ENCODE measurements at regions not wholly inside any gene's neighbourhood (a gene's known extent, or its start where the extent isn't known, plus 50 kb on each side); places are given as distances from the start of the nearest gene placed in this dataset.
"Not testable (repeated sequence)": the region's sequence is repeated elsewhere in the genome, so short reads cannot be mapped to it uniquely, and the experiment has no call there.

- in situ Hi-C loops (cut with HindIII; ENCODE audit: low sequenced_read_pairs), result no loop called here
Observed at GRCh38 chr21:35311985-35312384, 262.9 kb upstream of the RUNX1 start.

DNA sequence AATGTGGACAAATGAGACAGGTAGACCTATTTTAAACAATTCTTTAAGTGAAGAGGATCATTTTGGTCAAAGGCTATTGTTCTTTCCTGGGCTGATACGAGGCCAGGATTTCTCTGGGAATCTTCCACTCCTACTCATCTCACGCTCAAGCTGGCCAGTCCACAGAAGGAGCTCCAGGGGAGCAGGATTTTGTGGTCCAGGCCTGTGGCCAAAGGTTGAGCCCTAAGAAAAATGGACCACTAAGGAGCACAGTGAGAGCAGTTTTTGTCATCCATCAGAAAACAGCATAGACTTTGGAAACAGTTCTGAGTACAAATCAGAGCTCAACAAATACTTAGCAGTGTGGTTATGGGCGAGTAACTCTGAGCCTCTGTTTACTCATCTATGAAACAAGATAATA lies 260.2 kb upstream of the RUNX1 start:
- in situ Hi-C loops (cut with HindIII; ENCODE audit: low sequenced_read_pairs), result no loop called here

- in situ Hi-C loops (cut with HindIII; ENCODE audit: low sequenced_read_pairs), result no loop called here
Observed at GRCh38 chr21:35303085-35303484, 254.0 kb upstream of the RUNX1 start.

DNA sequence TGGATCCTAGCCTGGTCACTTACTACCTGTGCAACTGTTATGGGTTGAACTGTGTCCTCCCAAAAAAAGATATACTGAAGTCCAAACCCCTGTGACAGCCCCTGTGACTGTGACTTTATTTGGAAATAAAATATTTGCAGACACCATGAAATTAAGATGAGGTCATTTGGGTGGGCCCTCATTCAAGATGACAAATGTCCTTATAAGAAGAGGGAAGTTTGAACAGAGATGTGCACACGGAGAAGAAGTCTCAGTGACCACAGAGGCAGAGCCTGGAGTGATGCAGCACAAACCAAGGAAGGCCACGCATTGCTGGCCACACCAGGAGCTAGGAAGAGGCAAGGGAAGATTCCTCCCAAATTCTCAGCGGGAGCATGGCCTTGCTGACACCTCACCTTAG lies 249.7 kb upstream of the RUNX1 start:
- in situ Hi-C loops (cut with HindIII; ENCODE audit: low sequenced_read_pairs), result loop anchor here (10.0 kb wide), 1 partner anchor 206 kb away; no protein-coding TSS in a partner anchor

DNA sequence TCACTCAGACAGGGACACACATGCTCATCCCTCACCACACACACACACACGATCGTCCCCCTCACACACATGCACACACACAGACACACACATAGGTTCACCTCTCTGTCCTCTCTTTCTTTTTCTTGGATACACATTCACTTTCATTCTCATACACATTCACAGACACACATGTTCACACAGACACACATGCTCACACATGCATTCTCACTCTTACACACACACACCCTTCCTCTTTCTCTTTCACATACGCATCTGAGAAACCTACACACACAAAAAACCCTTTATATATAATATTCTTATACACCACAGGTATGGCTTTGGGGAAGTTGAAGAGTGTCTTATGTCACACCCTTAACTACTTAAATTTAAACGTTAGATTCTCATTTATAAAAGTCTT lies 248.6 kb upstream of the RUNX1 start:
- in situ Hi-C loops (cut with HindIII; ENCODE audit: low sequenced_read_pairs), result loop anchor here (10.0 kb wide), 1 partner anchor 207 kb away; no protein-coding TSS in a partner anchor

DNA sequence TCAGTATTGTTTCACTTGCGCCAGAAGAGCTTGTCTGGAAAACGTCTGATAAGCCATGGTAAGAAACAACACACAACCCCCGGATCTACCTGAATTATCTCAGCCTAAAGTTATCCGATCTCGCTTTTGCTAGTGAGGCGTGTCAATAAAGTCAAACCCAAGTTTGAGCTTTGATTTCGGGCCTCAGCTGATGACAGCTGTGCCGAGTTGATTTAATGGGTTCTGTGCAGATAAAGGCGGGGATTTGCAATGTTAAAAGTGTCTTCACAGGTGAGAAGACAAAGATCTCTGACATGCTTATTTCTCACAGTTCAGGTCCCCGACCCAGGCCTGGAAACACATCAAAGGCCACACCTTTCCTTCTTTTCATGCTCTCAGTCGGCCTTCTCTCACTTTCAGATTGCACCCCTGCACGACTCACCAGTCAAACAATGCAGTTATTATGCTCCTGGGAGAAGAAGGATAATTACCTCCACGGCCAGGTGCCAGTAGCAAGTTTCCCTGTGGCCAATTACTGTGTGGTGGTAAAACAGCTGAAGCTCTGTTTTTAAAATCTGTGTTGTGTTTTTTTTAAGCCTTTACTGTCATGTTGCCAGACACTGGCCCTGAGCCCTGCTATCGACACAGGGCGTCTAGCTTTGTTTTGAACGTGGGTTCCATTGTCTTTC lies 245.3 kb upstream of the RUNX1 start:
- in situ Hi-C loops (cut with HindIII; ENCODE audit: low sequenced_read_pairs), result loop anchor here (10.0 kb wide), 1 partner anchor 210 kb away; no protein-coding TSS in a partner anchor

DNA sequence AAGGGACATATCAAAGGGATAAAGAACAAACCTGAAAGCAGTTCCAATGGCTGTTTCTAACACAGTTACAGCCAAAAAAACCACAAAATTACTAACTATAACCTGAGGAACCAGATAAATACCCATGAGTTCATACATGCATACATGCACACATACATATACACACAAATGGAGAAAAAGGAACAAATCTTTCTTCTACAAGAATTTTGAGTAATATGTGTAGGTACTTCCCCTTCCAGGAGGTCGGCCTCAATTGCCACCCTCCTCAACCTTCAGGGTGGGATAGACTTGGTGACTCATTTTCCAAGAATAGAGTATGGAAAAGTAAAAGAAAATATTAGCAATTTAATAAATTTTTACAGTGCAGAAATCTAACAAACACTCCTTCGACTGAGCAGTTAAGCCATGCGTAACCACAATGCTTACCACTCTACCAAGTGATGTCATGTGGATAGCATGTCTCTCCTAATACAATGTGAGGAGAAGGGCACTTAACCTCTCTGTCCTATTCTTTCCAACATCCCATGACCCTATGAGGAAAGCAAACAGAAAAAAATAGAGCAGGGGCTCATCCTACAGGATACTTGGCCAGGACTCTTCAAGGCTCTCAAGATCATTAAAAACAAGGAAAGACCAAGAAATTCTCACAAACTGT lies 243.0 kb upstream of the RUNX1 start:
- in situ Hi-C loops (cut with HindIII; ENCODE audit: low sequenced_read_pairs), result loop anchor here (10.0 kb wide), 1 partner anchor 213 kb away; no protein-coding TSS in a partner anchor

GRCh38 chr21:35291034-35291433 lies 241.9 kb upstream of the RUNX1 start:
- in situ Hi-C loops (cut with HindIII; ENCODE audit: low sequenced_read_pairs), result loop anchor here (10.0 kb wide), 1 partner anchor 214 kb away; no protein-coding TSS in a partner anchor

DNA sequence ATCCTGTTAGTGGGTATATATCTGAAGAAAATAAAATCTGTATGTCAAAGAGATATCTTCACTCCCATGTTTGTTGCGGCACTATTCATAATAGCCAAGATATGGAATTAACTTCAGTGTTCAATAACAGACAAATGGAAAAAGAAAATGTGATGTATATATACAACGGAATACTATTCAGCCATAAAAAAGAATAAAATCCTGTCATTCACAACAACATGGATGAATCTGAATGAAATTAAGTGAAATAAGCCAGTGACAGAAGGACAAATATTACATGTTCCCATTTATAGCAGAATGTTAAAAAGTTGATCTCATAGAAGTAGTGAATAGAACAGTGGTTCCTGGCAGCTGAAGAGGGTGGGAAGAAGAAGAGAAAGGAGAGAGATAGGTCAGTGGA lies 239.1 kb upstream of the RUNX1 start:
- in situ Hi-C loops (cut with HindIII; ENCODE audit: low sequenced_read_pairs), result no loop called here

GRCh38 chr21:35284199-35284598 lies 235.1 kb upstream of the RUNX1 start:
- in situ Hi-C loops (cut with HindIII; ENCODE audit: low sequenced_read_pairs), result no loop called here

DNA sequence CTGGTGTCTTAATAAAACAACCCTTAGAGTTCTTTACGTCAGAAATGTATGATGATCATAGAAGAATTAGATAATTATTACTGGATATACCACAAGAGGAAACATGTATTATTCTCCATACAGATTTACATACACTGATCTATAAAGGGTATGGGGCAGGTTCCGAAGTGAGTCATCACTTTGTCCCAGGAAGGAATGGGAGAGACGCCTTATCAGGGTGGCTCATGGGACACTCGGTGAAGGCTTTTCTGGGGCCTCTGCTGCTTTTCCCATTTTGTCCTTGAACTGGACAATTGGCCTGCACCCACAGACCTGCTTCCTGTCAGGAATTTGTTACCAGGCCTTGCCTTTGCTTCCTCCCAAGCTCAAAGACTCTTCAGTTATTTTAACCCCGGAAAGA lies 233.8 kb upstream of the RUNX1 start:
- in situ Hi-C loops (cut with HindIII; ENCODE audit: low sequenced_read_pairs), result no loop called here

- in situ Hi-C loops (cut with HindIII; ENCODE audit: low sequenced_read_pairs), result no loop called here
Observed at GRCh38 chr21:35281956-35282355, 232.9 kb upstream of the RUNX1 start.

GRCh38 chr21:35280231-35280630 lies 231.1 kb upstream of the RUNX1 start:
- in situ Hi-C loops (cut with HindIII; ENCODE audit: low sequenced_read_pairs), result no loop called here

DNA sequence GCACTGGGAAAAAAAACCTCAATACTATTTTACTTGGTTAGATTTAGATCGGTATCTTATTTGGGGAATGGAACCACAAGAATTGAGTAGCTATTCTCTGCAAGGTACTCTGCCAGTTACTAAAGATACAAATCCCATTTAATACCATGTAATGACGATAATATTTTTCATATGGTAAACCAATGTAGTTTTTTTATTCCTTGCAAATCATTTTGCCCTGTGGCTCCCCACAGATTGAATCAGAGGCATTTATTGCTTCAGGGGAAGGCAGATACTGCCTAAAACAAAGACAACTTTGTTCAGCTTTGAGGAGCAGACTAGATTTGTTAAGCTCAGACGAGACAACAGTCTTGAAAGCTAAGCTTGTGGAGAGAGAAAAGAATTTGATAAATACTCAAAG lies 226.7 kb upstream of the RUNX1 start:
- in situ Hi-C loops (cut with HindIII; ENCODE audit: low sequenced_read_pairs), result no loop called here

DNA sequence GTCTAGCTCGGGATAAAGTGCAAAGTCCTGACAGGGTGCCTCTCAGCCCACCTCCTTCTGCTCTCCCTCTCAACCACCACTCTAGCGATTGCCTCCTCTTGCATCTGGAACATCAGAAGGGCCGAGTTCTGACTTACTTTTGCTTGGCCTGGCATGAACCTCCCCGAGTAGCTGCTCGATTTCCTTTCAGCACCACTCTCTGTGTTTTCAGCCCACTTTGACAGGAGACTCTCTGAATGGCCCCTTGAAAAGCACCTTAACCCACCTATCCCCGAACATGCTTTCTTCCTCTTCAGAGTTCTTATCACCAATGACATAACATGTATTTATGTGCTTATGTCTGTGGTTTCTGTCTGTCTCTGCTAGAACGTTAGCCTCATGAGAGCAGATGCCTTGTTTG lies 225.8 kb upstream of the RUNX1 start:
- in situ Hi-C loops (cut with HindIII; ENCODE audit: low sequenced_read_pairs), result no loop called here

GRCh38 chr21:35274090-35274489 lies 225.0 kb upstream of the RUNX1 start:
- in situ Hi-C loops (cut with HindIII; ENCODE audit: low sequenced_read_pairs), result no loop called here

GRCh38 chr21:35273333-35273732 lies 224.2 kb upstream of the RUNX1 start:
- in situ Hi-C loops (cut with HindIII; ENCODE audit: low sequenced_read_pairs), result no loop called here

GRCh38 chr21:35271344-35272118 lies 222.4 kb upstream of the RUNX1 start:
- in situ Hi-C loops (cut with HindIII; ENCODE audit: low sequenced_read_pairs), result not testable (repeated sequence)

- in situ Hi-C loops (cut with HindIII; ENCODE audit: low sequenced_read_pairs), result no loop called here
Observed at GRCh38 chr21:35268817-35269216, 219.7 kb upstream of the RUNX1 start.

GRCh38 chr21:35268261-35268660 lies 219.2 kb upstream of the RUNX1 start:
- in situ Hi-C loops (cut with HindIII; ENCODE audit: low sequenced_read_pairs), result no loop called here

GRCh38 chr21:35266546-35266945 lies 217.4 kb upstream of the RUNX1 start:
- in situ Hi-C loops (cut with HindIII; ENCODE audit: low sequenced_read_pairs), result no loop called here
